ENCODE measurements at regions not wholly inside any gene's neighbourhood (a gene's known extent, or its start where the extent isn't known, plus 50 kb on each side); places are given as distances from the start of the nearest gene placed in this dataset.

GRCh38 chr6:95867205-95867604 is 148.6 kb upstream of the FUT9 start:
- no peak for TF ChIP-seq CTCF (IDR thresholded peaks at IDR 0.05)
- TF ChIP-seq POLR2A (IDR thresholded peaks at IDR 0.05; ENCODE audit: low read depth), result no peak
